Ascending aorta (tissue), 2 donors: ENCODE measurements at regions not wholly inside any gene's neighbourhood (a gene's known extent, or its start where the extent isn't known, plus 50 kb on each side); places are given as distances from the start of the nearest gene placed in this dataset.

Experiments
- DNase-seq, 2 donors: peaks; one replicate each; pipeline ENCODE4 v3.0.0-alpha.2; 2019; ENCODE audit warnings: low spot score in 2 of 2
- H3K27ac ChIP-seq, 2 donors: fragments of 200-600 bp; sonication (generic); one replicate each; pipeline ENCODE4 v1.5.1; 2016 to 2017; ENCODE audit warnings: mild to moderate bottlenecking in 1 of 2
- H3K27me3 ChIP-seq: fragments of 200-600 bp; sonication (generic); one replicate; pipeline ENCODE4 v1.5.1; 2017
- H3K36me3 ChIP-seq, 2 donors: fragments of 200-600 bp; sonication (generic); one replicate each; pipeline ENCODE4 v1.5.1; 2016
- H3K4me1 ChIP-seq, 2 donors: fragments of 200-600 bp; sonication (generic); one replicate each; pipeline ENCODE4 v1.5.1; 2016 to 2017; ENCODE audit warnings: mild to moderate bottlenecking in 1 of 2
- H3K4me3 ChIP-seq, 2 donors: fragments of 200-600 bp; sonication (generic); one replicate each; pipeline ENCODE4 v1.5.1; 2016 to 2017; ENCODE audit warnings: mild to moderate bottlenecking in 1 of 2
- H3K9me3 ChIP-seq, 2 donors: fragments of 200-600 bp; sonication (generic); one replicate each; pipeline ENCODE4 v1.5.1; 2016
- CTCF ChIP-seq, 3 experiments: fragments of 200-600 bp in 2 of 3; fragments of 450-650 bp in 1 of 3; sonication (generic) in 2 of 3; IDR thresholded peaks; one replicate each; pipeline ENCODE4 v1.5.1; 2016 to 2019; ENCODE audit warnings: antibody characterized with exemption in 3 of 3, mild to moderate bottlenecking in 1 of 3, moderate library complexity in 1 of 3
- intact Hi-C: fragments of 100-400 bp; cut with DNase I; formaldehyde crosslinking; loops from one replicate; pipeline ENCODE4 v1.15.1; 2023

GRCh38 chr14:87351007-87351406 is 642.0 kb downstream of the GALC start:
- DNase-seq, result no peak
- no peaks in the 10 kb centered on the region for H3K36me3 ChIP-seq
- H3K4me3 ChIP-seq, result no peak overlapping the region
- no peaks in the 10 kb centered on the region for H3K4me1 ChIP-seq
- intact Hi-C loops, result no loop called here
- no peak for TF ChIP-seq CTCF (IDR thresholded peaks at IDR 0.05)
- H3K27ac ChIP-seq, result no peak overlapping the region
- no peaks in the 10 kb centered on the region for H3K27me3 ChIP-seq
- H3K9me3 ChIP-seq, result no peaks in the 10 kb centered on the region

GRCh38 chr14:87349921-87350320 is 643.1 kb downstream of the GALC start:
- DNase-seq, result no peak
- Histone ChIP-seq H3K27ac (no peak overlapping the region), H3K4me3 (no peak overlapping the region), H3K36me3 (no peaks in the 10 kb centered on the region), H3K4me1 (no peaks in the 10 kb centered on the region), H3K9me3 (no peaks in the 10 kb centered on the region), H3K27me3 (no peaks in the 10 kb centered on the region)
- intact Hi-C loops, result no loop called here
- no peak for TF ChIP-seq CTCF (IDR thresholded peaks at IDR 0.05)

- no peaks in the 10 kb centered on the region for H3K36me3 ChIP-seq
- H3K27me3 ChIP-seq, result no peaks in the 10 kb centered on the region
- no peak for DNase-seq
- TF ChIP-seq CTCF (IDR thresholded peaks at IDR 0.05), result no peak
- H3K4me1 ChIP-seq, result no peaks in the 10 kb centered on the region
- H3K4me3 ChIP-seq, result no peak overlapping the region
- intact Hi-C loops, result no loop called here
- H3K27ac ChIP-seq, result no peak overlapping the region
- no peaks in the 10 kb centered on the region for H3K9me3 ChIP-seq
Observed at GRCh38 chr14:87343652-87344051, 649.3 kb downstream of the GALC start.

- H3K4me1 ChIP-seq, result no peaks in the 10 kb centered on the region
- no peak for TF ChIP-seq CTCF (IDR thresholded peaks at IDR 0.05)
- no peak overlapping the region for H3K4me3 ChIP-seq
- intact Hi-C loops, result no loop called here
- H3K36me3 ChIP-seq, result no peaks in the 10 kb centered on the region
- no peaks in the 10 kb centered on the region for H3K9me3 ChIP-seq
- no peaks in the 10 kb centered on the region for H3K27me3 ChIP-seq
- DNase-seq, result no peak
- H3K27ac ChIP-seq, result no peak overlapping the region
Observed at GRCh38 chr14:87334997-87335685, 657.8 kb downstream of the GALC start.

GRCh38 chr14:87331991-87332390 is 661.0 kb downstream of the GALC start:
- H3K9me3 ChIP-seq, result no peaks in the 10 kb centered on the region
- H3K4me3 ChIP-seq, result no peak overlapping the region
- intact Hi-C loops, result no loop called here

More at GRCh38 chr14:87331991-87332390, 661.0 kb downstream of the GALC start:
- no peaks in the 10 kb centered on the region for H3K4me1 ChIP-seq
- H3K36me3 ChIP-seq, result no peaks in the 10 kb centered on the region
- DNase-seq, result no peak
- TF ChIP-seq CTCF (IDR thresholded peaks at IDR 0.05), result no peak
- no peaks in the 10 kb centered on the region for H3K27me3 ChIP-seq
- no peak overlapping the region for H3K27ac ChIP-seq
